ENCODE measurements at regions not wholly inside any gene's neighbourhood (a gene's known extent, or its start where the extent isn't known, plus 50 kb on each side); places are given as distances from the start of the nearest gene placed in this dataset.

- TF ChIP-seq POLR2A (IDR thresholded peaks at IDR 0.05) (no peak), CTCF (IDR thresholded peaks at IDR 0.05) (no peak), EP300 (IDR thresholded peaks at IDR 0.05; ENCODE audit: low read depth) (no peak)
Measured at GRCh38 chr1:82923931-82924330, 1075.0 kb downstream of the TTLL7 start.
